GM12892 (cell line): ENCODE measurements at regions not wholly inside any gene's neighbourhood (a gene's known extent, or its start where the extent isn't known, plus 50 kb on each side); places are given as distances from the start of the nearest gene placed in this dataset.

Source experiments
- POLR2A ChIP-seq: IDR thresholded peaks from 2 replicates; pipeline ENCODE4 v1.6.1; 2011; ENCODE audit warnings: low read depth, low read length, control low read depth
- POLR2AphosphoS5 ChIP-seq: IDR thresholded peaks from 2 replicates; pipeline ENCODE4 v1.6.1; 2011; ENCODE audit warnings: low read depth, low read length, control low read depth
- TAF1 ChIP-seq: IDR thresholded peaks from 2 replicates; pipeline ENCODE4 v1.6.1; 2011; ENCODE audit warnings: low read depth, mild to moderate bottlenecking, control low read depth, low read length, borderline replicate concordance

DNA sequence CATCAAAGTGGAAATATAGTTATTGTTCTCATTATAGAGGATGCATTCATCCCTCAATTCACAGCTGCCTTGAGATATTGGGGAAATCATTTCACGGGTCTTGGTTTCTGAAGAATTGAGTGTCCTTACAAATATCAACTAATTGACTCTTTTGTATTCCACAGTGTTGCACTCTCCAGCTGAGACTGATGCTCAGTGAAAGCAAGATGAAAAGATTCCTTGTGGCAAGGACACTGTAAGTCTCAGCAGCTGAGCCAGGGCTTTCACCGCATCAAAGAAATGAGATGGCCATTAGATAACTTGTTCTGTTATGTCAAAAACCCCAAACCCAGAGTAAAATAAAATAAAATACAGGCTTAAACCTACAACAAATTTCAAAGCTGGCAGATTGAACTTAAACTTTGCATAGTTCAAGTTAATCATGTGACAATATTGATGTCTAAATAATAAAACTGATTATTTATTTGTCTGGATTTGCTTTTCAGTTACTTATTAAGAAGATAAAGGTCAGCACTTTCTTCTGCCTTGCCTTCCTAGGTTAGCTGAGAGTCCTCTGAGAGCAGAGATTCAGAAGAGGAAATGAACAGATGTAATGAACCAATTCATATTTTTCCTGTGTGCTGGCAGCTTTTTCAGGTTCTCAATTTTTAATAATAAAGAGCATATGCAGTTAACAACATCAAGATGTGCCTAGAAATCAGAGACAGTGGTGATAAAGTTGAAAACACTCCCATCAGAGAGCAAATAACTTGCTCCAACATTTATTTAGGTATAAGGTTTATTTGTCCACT, 82.4 kb upstream of the SMLR1 start:
- TF ChIP-seq POLR2AphosphoS5 (no peak), POLR2A (no peak), TAF1 (no peak)
